Left renal pelvis (tissue), 4 donors: ENCODE measurements at regions not wholly inside any gene's neighbourhood (a gene's known extent, or its start where the extent isn't known, plus 50 kb on each side); places are given as distances from the start of the nearest gene placed in this dataset.

Experiments
- DNase-seq, 4 donors: peaks; one replicate each; pipeline ENCODE4 v3.0.0-alpha.2; 2013; ENCODE audit warnings: low read depth in 4 of 4, low spot score in 3 of 4

DNA sequence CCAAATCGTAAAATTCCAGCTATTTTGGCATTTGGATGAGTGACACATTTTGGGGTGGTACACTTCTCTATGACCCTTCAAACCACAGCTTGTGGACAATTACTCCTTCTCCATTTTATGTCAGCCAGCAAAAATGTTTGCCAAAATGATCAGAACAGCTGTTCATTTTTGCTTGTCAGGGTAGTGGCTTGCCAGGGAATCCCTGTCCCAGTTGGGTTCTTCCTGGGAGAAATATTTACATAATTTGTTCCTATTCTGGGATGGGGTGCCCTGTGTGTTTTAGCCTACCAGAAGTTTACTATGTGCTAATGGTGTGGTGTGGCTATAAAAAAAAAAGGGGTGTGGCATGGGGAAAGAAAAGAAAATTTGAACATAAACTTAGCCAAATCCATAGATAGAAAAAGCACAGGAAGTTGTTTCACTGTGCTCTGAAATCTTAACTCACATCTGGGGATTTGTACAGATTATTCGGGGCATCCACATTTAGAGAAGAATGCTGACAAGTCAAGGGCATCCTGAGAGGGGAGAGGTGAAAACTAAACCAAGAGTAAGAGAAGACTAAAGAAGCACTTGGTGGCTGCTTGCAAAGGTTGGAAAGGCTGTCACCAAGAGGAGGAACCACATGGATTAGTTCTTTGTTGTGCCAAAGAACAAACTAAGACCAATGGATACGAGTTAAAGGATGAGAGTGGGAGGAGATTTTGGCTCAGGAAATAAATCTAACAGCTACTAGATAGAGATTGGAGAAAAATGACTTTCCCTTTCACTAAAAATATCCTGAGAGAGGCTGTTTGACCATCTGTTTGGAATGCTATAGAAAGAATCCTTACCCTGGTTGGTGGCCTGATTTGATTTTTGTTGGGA, 55.2 kb upstream of the RBM24 start:
- no peak for DNase-seq

DNA sequence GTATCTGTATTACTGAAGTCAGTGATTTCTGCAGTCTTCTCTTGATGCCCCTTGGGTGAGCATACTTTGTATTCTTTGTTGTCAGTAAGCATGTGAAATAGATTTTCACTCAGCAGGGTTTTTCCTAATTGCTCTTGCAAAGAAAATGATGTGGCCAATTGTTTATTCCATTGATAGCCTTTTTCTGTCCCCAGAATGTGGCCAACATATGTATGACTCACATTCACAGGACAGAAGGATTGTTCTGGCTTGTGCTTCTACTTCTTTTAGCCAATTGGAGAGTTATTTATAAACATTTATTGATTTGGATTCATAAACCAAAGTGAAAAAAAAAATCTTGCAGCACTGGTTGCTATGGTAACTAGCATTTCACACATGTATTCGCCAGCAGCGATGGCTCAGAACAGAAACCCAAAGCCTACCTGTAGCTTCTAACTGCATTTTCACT, 54.4 kb upstream of the RBM24 start:
- no peak for DNase-seq

DNA sequence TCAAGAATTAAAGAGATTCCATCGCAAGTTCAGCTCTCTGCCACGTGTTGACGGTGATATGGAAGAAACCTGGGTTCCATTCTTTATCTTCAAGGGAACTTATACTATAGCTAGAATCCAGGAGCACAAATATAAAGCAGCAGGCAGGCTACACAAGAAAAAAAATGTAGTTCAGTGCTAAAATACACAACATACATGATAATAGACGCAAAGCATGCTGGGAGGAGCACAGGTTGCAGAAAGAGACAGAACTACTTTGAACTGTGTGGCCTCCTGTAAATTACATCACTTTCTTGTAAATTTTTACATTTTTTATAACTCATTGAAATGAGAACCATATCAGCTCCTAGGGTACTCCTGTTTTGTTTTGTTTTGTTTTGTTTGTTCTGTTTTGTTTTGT, 53.8 kb upstream of the RBM24 start:
- DNase-seq, result no peak
